ENCODE measurements at regions not wholly inside any gene's neighbourhood (a gene's known extent, or its start where the extent isn't known, plus 50 kb on each side); places are given as distances from the start of the nearest gene placed in this dataset.

GRCh38 chr21:25292396-25292795 lies 314.9 kb downstream of the MRPL39 start:
- intact Hi-C loops (cut with DNase I) = no loop called here
- H3K4me1 ChIP-seq = peaks cover 0 to 5% (median 0%) of the 10 kb centered on the region in 4 donors
- TF ChIP-seq EP300 (IDR thresholded peaks at IDR 0.05) = no peak
- no peak for TF ChIP-seq CTCF (IDR thresholded peaks at IDR 0.05)
- TF ChIP-seq POLR2AphosphoS5 (IDR thresholded peaks at IDR 0.05) = no peak
- no peak for TF ChIP-seq POLR2A (IDR thresholded peaks at IDR 0.05)
- no peak for DNase-seq
- H3K27me3 ChIP-seq = no peaks in the 10 kb centered on the region
- H3K4me3 ChIP-seq = no peak overlapping the region
- no peaks in the 10 kb centered on the region for H3K9me3 ChIP-seq
- no peaks in the 10 kb centered on the region for H3K36me3 ChIP-seq
- WGBS, 2 donors = 85 to 89% methylated on average over 6 of the region's 6 CpGs
- no peak overlapping the region for H3K27ac ChIP-seq

GRCh38 chr21:25283720-25284119 lies 323.6 kb downstream of the MRPL39 start:
- Histone ChIP-seq H3K4me3 (no peak overlapping the region), H3K9me3 (no peaks in the 10 kb centered on the region), H3K4me1 (no peaks in the 10 kb centered on the region), H3K27me3 (no peaks in the 10 kb centered on the region), H3K27ac (no peak overlapping the region), H3K36me3 (no peaks in the 10 kb centered on the region)
- WGBS, 2 donors = 65 to 74% methylated on average over 6 of the region's 6 CpGs
- TF ChIP-seq CTCF (IDR thresholded peaks at IDR 0.05) = no peak
- TF ChIP-seq EP300 (IDR thresholded peaks at IDR 0.05) = no peak
- no peak for TF ChIP-seq POLR2AphosphoS5 (IDR thresholded peaks at IDR 0.05)
- no peak for TF ChIP-seq POLR2A (IDR thresholded peaks at IDR 0.05)
- intact Hi-C loops (cut with DNase I) = no loop called here
- no peak for DNase-seq

GRCh38 chr21:25281134-25281533 lies 326.1 kb downstream of the MRPL39 start:
- Histone ChIP-seq H3K9me3 (no peaks in the 10 kb centered on the region), H3K27ac (no peak overlapping the region), H3K4me3 (no peak overlapping the region), H3K4me1 (no peaks in the 10 kb centered on the region), H3K27me3 (no peaks in the 10 kb centered on the region), H3K36me3 (no peaks in the 10 kb centered on the region)
- TF ChIP-seq POLR2A (IDR thresholded peaks at IDR 0.05) = no peak
- no peak for TF ChIP-seq CTCF (IDR thresholded peaks at IDR 0.05)
- TF ChIP-seq POLR2AphosphoS5 (IDR thresholded peaks at IDR 0.05) = no peak
- TF ChIP-seq EP300 (IDR thresholded peaks at IDR 0.05) = no peak
- no peak for DNase-seq
- intact Hi-C loops (cut with DNase I) = no loop called here

GRCh38 chr21:25280061-25280460 lies 327.2 kb downstream of the MRPL39 start:
- Histone ChIP-seq H3K4me1 (no peaks in the 10 kb centered on the region), H3K4me3 (no peak overlapping the region), H3K27me3 (no peaks in the 10 kb centered on the region), H3K36me3 (no peaks in the 10 kb centered on the region), H3K9me3 (no peaks in the 10 kb centered on the region), H3K27ac (no peak overlapping the region)
- intact Hi-C loops (cut with DNase I) = no loop called here
- TF ChIP-seq POLR2AphosphoS5 (IDR thresholded peaks at IDR 0.05) (no peak), EP300 (IDR thresholded peaks at IDR 0.05) (no peak), POLR2A (IDR thresholded peaks at IDR 0.05) (no peak), CTCF (IDR thresholded peaks at IDR 0.05) (no peak)
- WGBS, 2 donors = 45 to 84% methylated on average over 1 of the region's 1 CpG
- DNase-seq = no peak

- no peak overlapping the region for H3K27ac ChIP-seq
- H3K36me3 ChIP-seq = no peaks in the 10 kb centered on the region
- intact Hi-C loops (cut with DNase I) = no loop called here
- H3K4me3 ChIP-seq = no peak overlapping the region
- no peak for DNase-seq
- H3K27me3 ChIP-seq = no peaks in the 10 kb centered on the region
- no peaks in the 10 kb centered on the region for H3K9me3 ChIP-seq
- H3K4me1 ChIP-seq = no peaks in the 10 kb centered on the region
- no peak for TF ChIP-seq CTCF (IDR thresholded peaks at IDR 0.05)
- whole genome bisulfite sequencing, 2 donors = 47 to 68% methylated on average over 1 of the region's 1 CpG
Measured at GRCh38 chr21:25273959-25274358, 333.3 kb downstream of the MRPL39 start.
